ENCODE measurements at regions not wholly inside any gene's neighbourhood (a gene's known extent, or its start where the extent isn't known, plus 50 kb on each side); places are given as distances from the start of the nearest gene placed in this dataset.

DNA sequence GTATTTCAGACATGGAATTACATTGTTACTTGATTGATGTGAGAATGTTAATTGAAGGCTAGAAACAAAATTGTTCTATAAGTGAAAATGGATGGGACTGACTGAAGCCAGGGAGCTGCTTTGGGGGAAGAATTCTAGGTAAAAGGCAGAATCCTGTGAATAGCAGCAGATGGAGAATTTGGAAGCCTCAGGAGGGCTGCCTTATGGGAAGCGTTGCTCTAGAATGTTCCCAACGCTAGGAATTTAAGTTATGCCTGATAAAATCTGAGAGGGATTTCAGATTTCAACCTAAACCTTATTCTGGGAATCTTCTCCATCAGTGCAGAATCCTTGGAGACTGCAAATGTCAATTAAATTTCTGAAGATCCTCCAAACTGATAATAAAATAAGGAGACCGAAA is 858.2 kb upstream of the FLRT2 start:
- no peak for DNase-seq

DNA sequence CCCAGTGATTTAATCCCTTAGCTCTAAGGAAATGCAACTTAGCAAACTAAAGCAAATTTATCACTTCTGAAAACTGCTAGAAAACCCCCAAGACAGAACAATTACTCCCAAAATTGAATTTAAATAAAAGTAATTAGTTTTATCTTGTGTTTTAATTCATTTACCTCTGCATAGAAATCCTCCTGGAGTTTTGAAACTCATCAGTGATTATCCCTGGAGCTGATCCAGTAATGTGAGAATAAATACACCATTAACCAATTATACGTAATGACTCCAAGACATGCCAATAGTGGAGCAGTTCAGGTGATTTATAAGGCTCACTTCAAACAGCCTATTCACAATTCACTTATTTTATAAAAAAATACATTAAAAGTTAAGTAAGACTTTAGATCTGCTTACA is 855.3 kb upstream of the FLRT2 start:
- no peak for DNase-seq

DNA sequence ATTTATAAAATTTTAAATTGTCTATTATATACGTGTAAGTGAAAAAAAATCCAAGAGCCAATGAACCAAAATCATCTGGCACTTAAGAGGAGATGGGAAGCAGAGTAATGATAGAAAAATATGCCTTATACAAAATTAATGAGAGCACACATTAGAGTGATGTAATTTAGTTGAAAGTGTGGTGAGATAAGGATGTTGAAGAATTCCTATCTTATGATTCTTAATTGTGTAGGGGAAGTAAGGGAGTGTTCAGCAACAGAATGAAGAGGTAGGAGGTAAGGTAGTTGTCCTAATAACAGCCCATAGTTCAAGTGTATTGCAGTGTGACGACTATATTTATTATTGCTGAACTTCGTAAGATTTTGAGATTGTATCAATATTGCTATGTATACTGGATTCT is 843.4 kb upstream of the FLRT2 start:
- DNase-seq = no peak

DNA sequence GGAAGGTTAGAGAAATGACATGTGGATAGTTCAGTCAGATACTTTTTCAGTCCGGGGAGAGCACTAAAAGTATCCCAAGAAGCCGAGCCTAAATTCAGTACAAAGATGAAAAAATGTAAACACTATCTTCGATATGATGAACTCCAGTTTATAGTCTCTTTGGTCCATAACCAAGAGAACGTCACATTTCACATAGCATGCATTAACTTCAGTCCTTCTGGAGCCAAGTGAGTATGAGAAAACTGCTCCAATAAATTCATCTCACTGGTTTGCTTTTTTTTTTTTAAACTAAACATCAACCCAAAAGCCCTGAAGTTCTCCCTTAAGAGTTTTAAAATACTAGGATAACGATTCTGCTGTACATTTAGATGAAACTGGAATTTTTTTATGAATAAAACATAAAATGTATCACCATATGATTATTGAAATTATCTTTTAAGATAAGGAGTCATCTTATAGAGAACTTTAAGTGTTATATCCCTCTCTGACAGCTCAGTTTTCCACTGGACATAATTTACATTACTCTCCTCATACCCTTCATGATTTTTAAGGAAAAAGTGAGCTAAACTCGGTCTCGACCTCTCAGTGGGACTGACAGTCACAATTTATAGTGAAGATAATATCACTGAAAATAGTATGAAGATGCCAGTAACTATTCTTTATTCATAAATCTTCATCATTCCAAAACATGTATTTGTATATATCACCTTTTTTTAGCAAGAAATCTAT is 841.5 kb upstream of the FLRT2 start:
- DNase-seq = no peak

DNA sequence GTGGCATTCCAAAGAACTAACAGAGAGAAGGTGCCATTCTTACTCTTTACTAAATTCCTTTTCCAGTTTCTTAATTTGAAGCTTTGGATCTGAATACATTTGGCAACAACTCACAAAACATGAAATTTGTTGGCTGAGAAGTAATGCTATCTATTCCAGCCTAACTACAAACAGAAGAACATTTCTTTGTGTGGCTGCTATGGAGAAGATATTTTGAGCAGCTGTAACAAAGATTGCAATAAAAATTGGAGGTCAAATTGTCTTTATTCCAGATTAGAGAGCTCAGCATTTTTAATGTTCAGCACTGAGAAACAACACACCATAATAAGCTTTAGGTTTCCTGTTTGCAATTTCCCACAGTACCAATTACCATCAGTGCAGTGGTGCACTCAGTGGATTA is 835.8 kb upstream of the FLRT2 start:
- DNase-seq = no peak

DNA sequence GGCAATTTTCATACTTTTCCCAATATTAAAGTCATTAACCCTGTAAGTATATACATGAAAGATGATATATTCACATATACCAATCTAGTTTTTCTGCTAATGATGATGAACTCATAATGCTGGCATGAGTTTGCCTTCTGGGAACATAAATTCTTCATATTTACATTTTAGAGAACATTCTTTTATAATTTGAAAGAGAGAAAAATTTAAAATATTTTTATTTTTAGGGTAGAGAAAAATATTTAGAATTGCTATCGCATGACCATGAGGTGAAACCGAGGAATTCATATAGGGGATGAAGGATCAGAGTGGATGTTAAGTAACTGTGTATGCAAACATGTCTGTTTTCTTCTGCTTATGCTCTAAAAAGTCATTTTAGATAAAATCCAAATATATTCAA is 825.3 kb upstream of the FLRT2 start:
- DNase-seq = no peak

DNA sequence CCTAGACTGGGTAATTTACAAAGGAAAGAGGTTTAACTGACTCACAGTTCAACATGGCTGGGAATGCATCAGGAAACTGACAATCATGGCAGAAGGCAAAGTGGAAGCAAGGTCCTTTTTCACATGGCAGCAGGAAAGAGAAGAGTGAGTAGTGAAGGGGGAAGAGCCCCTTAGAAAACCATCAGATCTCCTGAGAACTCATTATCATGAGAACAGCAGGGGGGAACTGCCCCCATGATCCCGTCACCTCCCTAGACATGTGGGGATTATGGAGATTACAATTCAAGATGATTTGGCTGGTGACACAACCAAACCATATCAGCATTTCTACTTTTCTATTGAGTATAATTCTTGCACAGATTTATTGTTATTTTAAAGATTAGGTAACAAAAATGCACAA is 822.1 kb upstream of the FLRT2 start:
- DNase-seq = no peak

DNA sequence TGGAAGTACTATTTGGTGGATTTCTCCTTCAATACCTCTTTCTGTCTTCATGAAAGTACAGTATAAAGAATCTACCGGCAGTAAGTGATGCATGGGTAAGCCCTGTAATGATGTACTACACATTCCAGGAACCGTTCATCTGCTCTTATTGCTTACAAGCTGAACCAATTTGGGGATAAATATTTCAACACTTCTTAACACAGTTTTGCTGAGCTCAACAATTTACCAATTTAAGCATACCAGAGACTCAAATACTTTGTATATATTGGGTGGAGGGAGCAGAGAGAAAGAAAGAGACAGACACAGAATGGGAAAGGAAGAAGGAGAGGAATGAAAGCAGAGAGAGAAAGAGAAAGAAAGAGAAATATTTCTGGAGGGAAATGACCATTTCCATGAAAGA is 821.1 kb upstream of the FLRT2 start:
- no peak for DNase-seq

DNA sequence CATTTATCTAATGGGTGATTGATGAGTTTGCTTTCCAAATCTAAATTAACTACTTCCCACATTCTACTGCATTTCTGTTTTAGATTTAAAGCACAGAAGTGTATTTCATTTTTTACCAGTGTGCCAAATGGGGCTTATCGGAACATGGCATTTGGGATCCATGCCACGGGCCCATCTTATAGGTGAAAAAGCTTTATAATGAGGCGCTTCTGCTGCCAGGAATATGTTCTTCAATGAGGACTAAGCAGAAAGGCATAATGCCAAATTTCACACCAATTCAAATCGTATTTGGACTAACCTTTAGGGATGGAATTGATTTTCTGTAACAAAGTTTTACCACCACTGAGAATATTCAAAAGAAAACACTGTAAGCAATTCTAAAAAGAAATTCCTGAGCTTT is 803.5 kb upstream of the FLRT2 start:
- no peak for DNase-seq

DNA sequence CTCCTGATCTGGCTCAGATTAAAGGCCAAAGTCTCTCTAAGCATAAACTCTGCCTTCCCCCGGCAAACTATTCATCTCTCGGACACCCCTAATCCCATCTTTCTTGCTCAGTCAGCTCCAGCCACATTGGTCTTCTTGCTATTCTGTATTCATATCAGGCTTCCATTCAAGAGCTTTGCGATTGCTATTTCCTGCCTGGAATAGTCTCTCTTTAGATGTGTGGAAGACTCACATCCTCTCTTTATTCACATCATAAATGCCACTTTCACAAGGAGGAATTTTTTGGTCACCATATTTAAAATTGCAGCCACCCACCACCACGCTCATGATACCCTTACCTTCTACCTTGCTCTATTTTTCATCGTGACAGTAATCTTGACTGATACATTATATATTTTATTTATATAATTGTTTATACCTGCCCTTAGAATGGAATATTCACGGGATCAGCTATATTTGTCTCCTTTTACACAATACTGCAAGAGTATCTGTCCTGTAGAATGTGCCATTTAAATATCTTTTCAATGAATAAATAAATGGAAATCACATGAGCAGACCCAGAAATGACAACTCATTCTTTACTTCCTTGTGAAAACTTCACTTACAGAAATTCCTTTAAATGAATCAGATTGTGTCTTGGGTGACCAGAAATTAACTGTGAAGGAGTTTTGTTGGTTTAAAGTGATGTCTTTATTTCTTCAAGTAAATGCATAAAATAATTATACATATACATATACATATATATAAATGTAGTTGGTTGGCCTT is 780.6 kb upstream of the FLRT2 start:
- no peak for DNase-seq

DNA sequence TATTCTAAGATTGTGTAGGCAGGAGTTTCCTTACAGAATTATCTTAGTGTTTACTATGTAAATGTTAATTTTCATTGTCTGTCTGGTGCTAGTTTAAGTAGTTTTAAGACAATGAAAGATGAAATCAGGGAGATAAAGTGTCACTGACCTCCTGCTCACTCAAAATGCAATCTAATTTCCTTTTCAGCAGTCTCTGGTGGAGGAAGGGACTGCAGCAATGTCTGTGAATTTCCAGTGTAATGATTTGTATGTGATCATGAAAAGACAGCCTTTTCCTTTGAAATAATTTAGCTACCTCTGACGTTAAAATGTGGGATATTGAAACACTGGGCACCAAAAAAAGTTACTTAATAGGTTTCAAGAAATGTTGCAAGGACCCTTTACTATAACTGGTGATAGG is 779.7 kb upstream of the FLRT2 start:
- no peak for DNase-seq

DNA sequence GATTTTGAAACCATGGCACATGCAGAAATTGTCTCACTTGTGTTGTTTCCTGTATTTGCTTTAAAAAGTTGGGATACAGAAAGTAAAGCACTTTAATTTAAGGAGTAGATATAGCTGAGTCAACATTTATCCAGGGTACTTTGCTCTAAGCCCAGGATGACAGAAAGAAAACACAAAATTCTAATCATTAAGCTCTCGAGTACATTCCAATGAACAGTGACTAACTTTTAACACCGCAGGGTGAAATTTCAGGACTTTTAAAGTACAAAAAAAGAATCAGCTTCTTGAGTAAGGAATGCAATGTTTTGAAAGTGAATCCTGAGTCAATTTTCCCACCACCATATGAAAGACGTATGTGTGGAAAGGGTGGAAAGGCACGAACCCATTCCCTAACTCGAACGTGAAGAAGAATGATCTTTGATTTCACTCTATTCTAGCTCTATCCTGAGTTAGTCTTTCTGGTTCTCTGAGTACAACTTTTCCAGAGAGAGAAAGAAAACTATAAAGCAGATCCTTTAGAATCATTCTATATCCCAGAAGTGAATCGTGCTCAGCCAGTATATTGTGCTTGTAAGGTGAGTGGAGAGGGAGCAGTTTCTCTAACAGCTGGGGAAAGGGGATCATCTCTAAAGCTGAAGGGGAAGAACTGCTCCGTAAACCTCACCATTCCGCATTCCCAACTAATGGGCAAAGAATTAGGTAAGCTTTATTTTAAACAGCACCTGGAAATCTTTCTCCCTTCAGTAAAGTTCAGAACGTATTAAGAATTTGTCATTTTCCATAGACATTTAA is 779.0 kb upstream of the FLRT2 start:
- no peak for DNase-seq

DNA sequence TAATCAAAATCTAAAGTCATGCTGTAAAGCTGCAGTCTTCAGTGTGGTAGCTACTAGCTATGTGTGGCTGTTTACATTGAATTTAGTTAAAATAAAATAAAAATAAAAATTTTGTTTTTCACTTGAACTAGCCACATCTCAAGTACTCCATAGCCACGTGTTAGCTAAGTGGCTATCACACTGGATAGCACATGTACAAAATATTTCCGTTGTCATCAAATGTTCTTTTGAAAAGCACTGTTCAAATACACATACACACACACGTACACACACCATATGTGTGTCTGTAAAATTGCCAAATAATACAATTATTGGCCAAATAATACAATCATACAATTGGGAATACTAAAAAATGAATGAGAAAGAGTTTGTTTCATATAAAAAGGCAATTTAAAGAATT is 778.2 kb upstream of the FLRT2 start:
- DNase-seq = no peak

DNA sequence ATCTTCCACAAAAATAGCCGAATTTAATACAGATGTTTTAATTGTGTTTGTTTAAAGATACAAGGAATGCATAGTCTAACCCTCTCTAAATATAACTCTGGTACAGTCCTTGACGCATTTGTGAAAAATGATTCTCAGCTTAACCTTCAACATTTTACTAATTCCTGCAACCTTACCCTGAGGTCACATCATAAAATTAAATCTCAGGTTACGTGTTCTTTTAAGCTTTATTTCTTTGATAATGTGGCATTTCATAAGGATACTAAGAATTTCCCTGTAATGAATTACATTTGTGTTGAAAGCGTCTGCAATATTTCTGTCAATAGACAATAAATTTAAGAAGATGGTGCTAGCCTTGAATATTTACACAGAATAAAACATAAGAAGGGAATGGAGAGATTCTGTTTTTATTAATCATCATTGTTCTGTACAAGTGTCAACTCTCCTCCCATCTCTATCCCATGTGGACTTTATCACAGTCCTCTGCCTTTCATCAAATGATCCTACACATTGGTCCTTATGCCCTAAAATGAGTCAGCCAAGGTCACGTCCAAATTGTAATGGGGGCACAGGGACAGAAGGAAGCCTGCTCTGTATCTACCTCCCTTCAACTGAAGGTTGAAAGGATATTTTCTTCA is 769.3 kb upstream of the FLRT2 start:
- no peak for DNase-seq

DNA sequence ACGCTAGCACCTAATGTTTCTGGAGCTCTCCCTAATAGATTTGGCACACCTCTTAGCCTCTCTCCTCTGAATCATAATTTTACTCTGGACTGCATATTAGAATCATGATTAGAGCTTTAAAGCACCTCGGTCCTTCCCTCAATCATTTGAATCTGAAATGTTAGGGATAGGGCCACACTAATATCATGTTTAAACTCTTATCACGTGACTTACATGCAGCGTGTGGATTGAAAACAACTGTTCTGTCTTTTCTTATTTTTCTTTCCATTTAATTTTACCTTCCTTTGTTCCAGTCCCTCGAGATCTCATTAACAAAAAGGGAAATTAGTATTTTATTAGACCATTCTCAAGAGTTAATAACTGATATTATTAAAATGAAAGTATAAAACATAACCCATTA is 762.5 kb upstream of the FLRT2 start:
- DNase-seq = no peak

DNA sequence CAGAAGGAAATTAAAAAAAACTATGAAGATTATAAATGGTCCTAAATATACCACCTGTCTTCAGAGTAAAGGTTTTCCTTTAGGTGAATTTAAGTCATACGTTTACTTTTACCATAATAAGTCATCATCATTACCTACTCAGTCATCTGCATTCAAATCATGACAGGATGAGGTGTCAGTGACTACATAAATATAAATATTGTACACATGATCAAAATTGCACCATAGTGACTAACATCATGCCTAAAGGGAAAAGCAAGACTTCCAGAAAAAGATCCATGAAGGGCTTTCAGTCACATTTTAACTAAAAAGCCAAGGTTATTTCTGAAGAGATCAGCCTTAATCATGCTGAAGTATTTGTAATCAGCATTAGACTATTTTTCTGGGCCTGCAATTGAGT is 759.9 kb upstream of the FLRT2 start:
- DNase-seq = no peak

DNA sequence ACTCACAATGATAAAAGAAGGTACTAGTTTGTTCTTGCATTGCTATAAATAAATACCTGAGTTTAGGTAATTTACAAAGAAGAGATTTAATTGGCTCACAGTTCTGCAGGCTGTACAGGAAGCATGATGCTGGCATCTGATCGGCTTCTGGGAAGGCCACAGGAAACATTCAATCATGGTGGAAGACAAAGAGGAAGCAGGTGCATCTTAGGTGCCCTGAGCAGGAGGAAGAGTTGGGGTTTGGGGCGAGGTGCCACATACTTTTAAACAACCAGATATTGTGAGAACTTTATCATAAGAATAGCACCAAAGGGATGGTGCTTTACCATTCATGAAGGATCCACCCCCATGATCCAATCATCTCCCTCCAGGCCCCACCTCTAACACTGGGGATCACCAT is 752.6 kb upstream of the FLRT2 start:
- no peak for DNase-seq

DNA sequence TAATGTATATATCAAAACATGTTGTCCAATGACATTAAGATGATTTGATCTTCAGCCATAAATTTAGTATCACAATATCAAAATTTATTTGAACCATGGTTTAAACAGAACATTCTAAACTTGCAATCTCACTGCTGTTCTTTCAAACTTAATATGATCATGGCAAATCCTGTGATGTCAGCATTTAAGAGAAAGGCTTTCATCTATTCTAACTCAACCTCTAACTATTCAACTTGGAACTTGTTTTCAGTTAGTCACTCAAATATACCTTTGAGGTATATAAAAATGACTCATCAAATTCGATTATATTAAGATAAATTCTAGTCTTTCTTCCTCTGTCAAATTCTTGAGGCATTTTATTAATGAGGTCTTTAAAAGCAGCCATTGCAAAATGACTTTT is 747.0 kb upstream of the FLRT2 start:
- DNase-seq = no peak

DNA sequence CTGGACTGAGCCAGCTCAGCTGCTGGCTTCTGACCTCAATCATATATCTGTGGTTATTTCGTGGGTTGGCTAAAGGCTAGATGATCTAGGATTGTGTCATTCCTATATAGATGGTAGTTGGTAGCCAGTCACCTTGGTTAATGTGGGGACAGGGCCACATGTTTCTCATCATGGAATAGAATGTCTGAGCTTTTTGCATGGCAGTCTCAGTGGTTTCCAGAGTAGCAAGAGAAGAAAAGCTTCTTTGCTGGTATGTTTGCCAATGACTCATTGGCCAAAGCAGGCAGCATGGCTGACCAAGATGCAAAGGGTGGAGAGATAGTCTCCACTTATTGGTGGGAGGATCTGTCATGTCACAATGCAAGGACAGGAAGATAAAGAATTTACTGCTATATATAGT is 746.4 kb upstream of the FLRT2 start:
- no peak for DNase-seq

DNA sequence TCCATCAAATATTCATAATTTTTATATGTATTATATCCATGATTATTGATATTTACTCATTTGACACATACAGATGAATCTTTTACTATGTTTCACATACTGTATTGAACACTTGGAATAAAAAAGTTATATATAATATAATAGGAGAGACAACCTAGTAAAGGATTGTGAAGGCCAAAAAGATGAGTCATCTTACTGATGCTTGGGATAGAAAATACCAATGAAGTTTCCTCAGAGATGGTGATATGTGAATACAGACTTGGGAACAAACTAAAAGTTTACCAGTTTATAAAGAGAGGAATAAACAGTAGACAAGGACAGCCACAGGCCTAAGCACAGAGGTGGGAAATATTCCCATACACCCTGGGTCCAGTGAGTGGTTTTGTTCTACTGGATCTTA is 743.9 kb upstream of the FLRT2 start:
- no peak for DNase-seq

DNA sequence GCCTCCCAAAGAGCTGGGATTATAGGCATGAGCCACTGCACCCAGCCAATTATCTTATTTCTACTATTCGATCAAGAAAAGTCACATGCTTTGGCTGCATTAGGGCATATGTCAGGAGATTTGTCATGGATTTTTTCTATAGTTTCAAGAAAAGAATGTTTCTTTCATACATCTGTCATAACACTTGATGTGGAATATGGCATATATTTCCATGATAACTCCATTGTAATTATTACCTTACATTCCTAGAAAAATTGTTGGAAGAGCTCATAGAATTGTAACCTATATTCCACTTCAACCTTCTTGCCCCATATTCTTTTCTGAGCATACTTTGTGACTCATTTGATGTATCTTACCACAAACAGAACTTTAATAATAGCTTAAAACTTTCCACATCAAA is 740.9 kb upstream of the FLRT2 start:
- no peak for DNase-seq

DNA sequence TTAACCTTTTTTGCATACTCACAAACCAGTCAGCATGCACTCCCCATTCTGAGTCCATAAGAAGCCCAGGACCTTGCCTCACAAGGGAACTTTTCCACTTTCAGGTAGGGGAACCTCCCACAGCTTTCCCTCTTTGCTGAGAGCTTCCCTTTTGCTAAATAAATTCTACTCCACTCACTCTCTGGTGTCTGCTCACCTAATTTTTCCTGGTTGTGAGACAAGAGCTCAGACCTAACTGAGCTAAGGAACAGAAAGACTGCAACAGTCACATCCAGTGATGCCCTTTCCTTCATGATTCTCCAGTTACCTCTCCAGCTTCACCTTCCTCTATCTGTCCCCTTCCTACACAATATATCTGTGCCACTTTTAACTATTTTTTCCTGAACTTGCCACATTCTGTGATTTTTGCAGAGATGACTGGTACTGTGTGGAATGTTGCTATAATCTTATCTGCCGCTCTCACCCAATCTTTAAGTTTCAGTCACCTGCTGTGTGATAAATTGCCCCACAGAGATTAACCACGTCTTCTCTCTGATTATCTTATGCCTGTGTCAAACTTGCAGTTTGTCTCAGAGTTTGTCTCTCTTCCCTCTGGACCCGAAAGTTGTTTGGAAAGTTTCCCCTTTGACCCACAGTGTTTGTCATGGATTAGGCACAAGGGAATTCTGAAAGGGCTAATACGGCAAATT is 737.1 kb upstream of the FLRT2 start:
- no peak for DNase-seq

DNA sequence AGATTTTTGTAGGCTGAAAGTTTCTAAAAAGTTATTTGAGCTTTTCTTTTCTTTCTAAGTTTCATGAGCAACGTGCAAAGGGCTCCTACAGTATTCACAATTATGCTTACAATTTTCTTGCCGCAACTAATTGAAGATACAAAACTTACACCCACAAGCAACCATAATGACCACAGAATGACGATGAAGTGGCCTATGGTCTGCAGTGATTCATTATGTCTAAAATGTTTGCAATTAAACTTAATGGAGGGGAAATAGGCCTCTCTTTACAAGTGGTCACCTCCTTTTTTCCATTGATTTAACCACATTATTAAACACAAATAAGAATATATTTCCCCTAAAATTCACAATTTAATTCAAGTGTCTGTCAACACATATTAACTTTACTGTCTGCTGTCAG is 732.6 kb upstream of the FLRT2 start:
- DNase-seq = no peak

Measured in GDM1 (cell line).